ENCODE measurements at regions not wholly inside any gene's neighbourhood (a gene's known extent, or its start where the extent isn't known, plus 50 kb on each side); places are given as distances from the start of the nearest gene placed in this dataset.

DNA sequence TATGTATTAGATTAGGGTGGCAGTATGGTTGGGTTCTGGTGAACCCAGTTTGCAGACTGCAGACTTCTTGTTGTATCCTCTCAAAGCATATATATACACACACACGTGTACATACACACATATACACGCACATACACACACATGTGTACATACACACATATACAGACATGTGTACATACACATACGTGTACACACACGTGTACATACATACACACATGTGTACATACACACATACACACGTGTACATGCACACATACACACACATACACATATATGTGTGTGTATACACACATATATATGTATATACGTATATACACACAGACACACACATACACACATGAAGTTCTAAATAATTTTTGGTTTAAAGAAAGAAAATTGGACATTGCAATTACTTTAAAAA is 780.2 kb downstream of the FLRT2 start:
- H3K4me3 ChIP-seq: no peak overlapping the region
- H3K27ac ChIP-seq: no peak overlapping the region
- H3K27me3 ChIP-seq: no peaks in the 10 kb centered on the region
- no peak for DNase-seq (ENCODE audit: low spot score)
- 85% methylated on average over 6 of the region's 6 CpGs for WGBS (ENCODE audit: low lambda C conversion rate, missing lambda C conversion rate)
- H3K9me3 ChIP-seq (ENCODE audit: low read depth): no peaks in the 10 kb centered on the region
- no peak overlapping the region for H3K4me2 ChIP-seq
- no peaks in the 10 kb centered on the region for H3K36me3 ChIP-seq (replicated peaks; ENCODE audit: insufficient read depth, low read depth)
- H3K4me1 ChIP-seq (ENCODE audit: insufficient read depth): no peaks in the 10 kb centered on the region
- H2AFZ ChIP-seq: no peak overlapping the region
- no peak for TF ChIP-seq EZH2 (IDR thresholded peaks at IDR 0.05; ENCODE audit: borderline replicate concordance)
- TF ChIP-seq, protein P1, sequence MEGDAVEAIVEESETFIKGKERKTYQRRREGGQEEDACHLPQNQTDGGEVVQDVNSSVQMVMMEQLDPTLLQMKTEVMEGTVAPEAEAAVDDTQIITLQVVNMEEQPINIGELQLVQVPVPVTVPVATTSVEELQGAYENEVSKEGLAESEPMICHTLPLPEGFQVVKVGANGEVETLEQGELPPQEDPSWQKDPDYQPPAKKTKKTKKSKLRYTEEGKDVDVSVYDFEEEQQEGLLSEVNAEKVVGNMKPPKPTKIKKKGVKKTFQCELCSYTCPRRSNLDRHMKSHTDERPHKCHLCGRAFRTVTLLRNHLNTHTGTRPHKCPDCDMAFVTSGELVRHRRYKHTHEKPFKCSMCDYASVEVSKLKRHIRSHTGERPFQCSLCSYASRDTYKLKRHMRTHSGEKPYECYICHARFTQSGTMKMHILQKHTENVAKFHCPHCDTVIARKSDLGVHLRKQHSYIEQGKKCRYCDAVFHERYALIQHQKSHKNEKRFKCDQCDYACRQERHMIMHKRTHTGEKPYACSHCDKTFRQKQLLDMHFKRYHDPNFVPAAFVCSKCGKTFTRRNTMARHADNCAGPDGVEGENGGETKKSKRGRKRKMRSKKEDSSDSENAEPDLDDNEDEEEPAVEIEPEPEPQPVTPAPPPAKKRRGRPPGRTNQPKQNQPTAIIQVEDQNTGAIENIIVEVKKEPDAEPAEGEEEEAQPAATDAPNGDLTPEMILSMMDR (IDR thresholded peaks at IDR 0.05; ENCODE audit: poor library complexity): no peak
- TF ChIP-seq EZH2phosphoT487 (IDR thresholded peaks at IDR 0.05; ENCODE audit: low read depth, severe bottlenecking, unreplicated experiment): no peak
- no peaks in the 10 kb centered on the region for H3K9me2 ChIP-seq (replicated peaks; ENCODE audit: insufficient read depth)
- H4K20me1 ChIP-seq (ENCODE audit: insufficient read depth, poor library complexity, severe bottlenecking): no peaks in the 10 kb centered on the region
- no peaks in the 10 kb centered on the region for H3K79me2 ChIP-seq

DNA sequence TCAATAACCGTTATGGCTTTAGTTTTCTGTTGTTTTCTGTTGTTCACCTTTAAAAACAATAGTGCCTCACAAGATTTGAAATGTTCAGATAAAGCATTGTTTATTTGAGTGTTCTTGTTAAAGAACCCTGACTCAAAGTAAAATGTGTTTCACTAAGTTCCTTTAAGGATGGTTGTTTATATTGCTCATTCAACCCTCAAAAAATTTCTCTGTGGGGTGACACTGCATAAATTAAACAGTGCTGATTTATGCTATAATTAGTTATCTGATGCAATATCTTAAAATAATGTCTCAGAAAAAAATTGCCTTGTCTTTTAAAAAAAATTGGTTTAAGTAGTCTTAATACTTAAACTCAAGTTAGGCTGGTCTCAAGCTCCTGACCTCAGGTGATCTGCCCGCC is 775.1 kb downstream of the FLRT2 start:
- no peaks in the 10 kb centered on the region for H3K9me3 ChIP-seq (ENCODE audit: low read depth)
- no peak overlapping the region for H3K27ac ChIP-seq

DNA sequence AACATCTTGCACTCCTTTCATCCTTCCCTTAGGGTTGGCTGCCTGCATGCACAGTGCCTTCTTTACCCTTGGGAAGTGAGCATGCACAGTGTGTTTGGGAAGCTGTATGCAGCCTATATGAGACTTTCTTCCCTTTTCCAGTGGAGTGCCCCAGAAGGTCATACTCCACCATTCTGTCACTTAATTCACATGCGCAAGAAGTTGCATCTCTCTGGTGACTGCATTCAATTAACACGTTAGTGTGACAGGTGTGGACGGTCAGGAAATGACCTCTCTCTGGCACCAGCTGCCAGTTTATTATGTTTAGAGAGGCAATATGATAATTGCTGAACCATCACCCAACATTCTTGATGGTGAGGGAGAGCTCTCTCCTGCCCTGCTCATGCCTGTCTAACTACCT is 770.0 kb downstream of the FLRT2 start:
- 80% methylated on average over 3 of the region's 3 CpGs for WGBS (ENCODE audit: low lambda C conversion rate, missing lambda C conversion rate)
- H3K4me3 ChIP-seq: no peak overlapping the region
- H2AFZ ChIP-seq: no peak overlapping the region
- no peaks in the 10 kb centered on the region for H3K9me2 ChIP-seq (replicated peaks; ENCODE audit: insufficient read depth)
- H3K27me3 ChIP-seq: no peaks in the 10 kb centered on the region
- TF ChIP-seq, protein P1 (IDR thresholded peaks at IDR 0.05; ENCODE audit: poor library complexity): no peak
- no peak for TF ChIP-seq EZH2 (IDR thresholded peaks at IDR 0.05; ENCODE audit: borderline replicate concordance)
- TF ChIP-seq EZH2phosphoT487 (IDR thresholded peaks at IDR 0.05; ENCODE audit: low read depth, severe bottlenecking, unreplicated experiment): no peak
- H3K4me2 ChIP-seq: no peak overlapping the region
- H3K36me3 ChIP-seq (replicated peaks; ENCODE audit: insufficient read depth, low read depth): no peaks in the 10 kb centered on the region
- H3K79me2 ChIP-seq: no peaks in the 10 kb centered on the region
- H4K20me1 ChIP-seq (ENCODE audit: insufficient read depth, poor library complexity, severe bottlenecking): no peaks in the 10 kb centered on the region
- no peaks in the 10 kb centered on the region for H3K4me1 ChIP-seq (ENCODE audit: insufficient read depth)
- H3K9me3 ChIP-seq (ENCODE audit: low read depth): no peaks in the 10 kb centered on the region
- no peak for DNase-seq (ENCODE audit: low spot score)
- no peak overlapping the region for H3K27ac ChIP-seq

More for the DNA sequence above, 775.1 kb downstream of the FLRT2 start:
- Histone ChIP-seq H3K4me2 (no peak overlapping the region), H2AFZ (no peak overlapping the region), H3K4me1 (ENCODE audit: insufficient read depth) (no peaks in the 10 kb centered on the region), H3K27me3 (no peaks in the 10 kb centered on the region), H3K9me2 (replicated peaks; ENCODE audit: insufficient read depth) (no peaks in the 10 kb centered on the region), H3K36me3 (replicated peaks; ENCODE audit: insufficient read depth, low read depth) (no peaks in the 10 kb centered on the region), H4K20me1 (ENCODE audit: insufficient read depth, poor library complexity, severe bottlenecking) (no peaks in the 10 kb centered on the region), H3K4me3 (no peak overlapping the region), H3K79me2 (no peaks in the 10 kb centered on the region)
- WGBS (ENCODE audit: low lambda C conversion rate, missing lambda C conversion rate): 64% methylated on average over 2 of the region's 2 CpGs
- TF ChIP-seq EZH2phosphoT487 (IDR thresholded peaks at IDR 0.05; ENCODE audit: low read depth, severe bottlenecking, unreplicated experiment) (no peak), EZH2 (IDR thresholded peaks at IDR 0.05; ENCODE audit: borderline replicate concordance) (no peak)
- TF ChIP-seq, protein P1 (IDR thresholded peaks at IDR 0.05; ENCODE audit: poor library complexity): no peak
- DNase-seq (ENCODE audit: low spot score): no peak

DNA sequence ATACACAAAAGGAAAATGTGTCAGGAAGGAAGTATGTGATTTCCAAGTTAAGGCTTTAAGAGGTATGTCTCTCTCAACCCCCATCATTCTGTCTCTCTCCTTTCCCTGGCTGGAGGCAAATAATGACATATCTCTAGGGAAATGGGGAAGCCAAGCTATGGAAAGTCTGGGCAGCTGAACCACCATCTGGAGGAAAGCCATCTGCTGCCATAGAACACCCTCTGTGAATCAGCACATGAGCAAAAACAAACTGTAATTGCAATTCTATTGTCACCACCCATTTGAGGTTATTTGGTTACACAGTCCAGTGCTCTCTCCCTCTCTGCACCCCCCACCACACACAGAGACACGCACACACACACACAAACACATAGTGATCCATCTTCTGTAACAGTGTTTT is 766.2 kb downstream of the FLRT2 start:
- DNase-seq (ENCODE audit: low spot score): no peak
- Histone ChIP-seq H2AFZ (no peak overlapping the region), H4K20me1 (ENCODE audit: insufficient read depth, poor library complexity, severe bottlenecking) (no peaks in the 10 kb centered on the region)

More for the DNA sequence above, 766.2 kb downstream of the FLRT2 start:
- no peaks in the 10 kb centered on the region for H3K9me2 ChIP-seq (replicated peaks; ENCODE audit: insufficient read depth)
- H3K27me3 ChIP-seq: no peaks in the 10 kb centered on the region
- no peak overlapping the region for H3K27ac ChIP-seq
- no peaks in the 10 kb centered on the region for H3K79me2 ChIP-seq
- H3K9me3 ChIP-seq (ENCODE audit: low read depth): no peaks in the 10 kb centered on the region
- H3K4me3 ChIP-seq: no peak overlapping the region
- no peaks in the 10 kb centered on the region for H3K36me3 ChIP-seq (replicated peaks; ENCODE audit: insufficient read depth, low read depth)
- TF ChIP-seq EZH2phosphoT487 (IDR thresholded peaks at IDR 0.05; ENCODE audit: low read depth, severe bottlenecking, unreplicated experiment): no peak
- TF ChIP-seq EZH2 (IDR thresholded peaks at IDR 0.05; ENCODE audit: borderline replicate concordance): no peak
- TF ChIP-seq, protein P1 (IDR thresholded peaks at IDR 0.05; ENCODE audit: poor library complexity): no peak
- no peak overlapping the region for H3K4me2 ChIP-seq
- 91% methylated on average over 1 of the region's 1 CpG for WGBS (ENCODE audit: low lambda C conversion rate, missing lambda C conversion rate)
- no peaks in the 10 kb centered on the region for H3K4me1 ChIP-seq (ENCODE audit: insufficient read depth)

Measured in hepatocyte (in vitro differentiated cells).